Spinal cord (tissue), 9 donors: ENCODE measurements at regions not wholly inside any gene's neighbourhood (a gene's known extent, or its start where the extent isn't known, plus 50 kb on each side); places are given as distances from the start of the nearest gene placed in this dataset.
A peak's percentile ranks its signal among the peaks of the same experiment; 100 is the strongest.

ENCODE experiments used
- DNase-seq, 6 donors: peaks; one replicate each; pipeline versions ENCODE4 v3.0.0 to v3.0.0-alpha.2; 2013 to 2015; ENCODE audit warnings: low spot score in 6 of 6, low read depth in 4 of 6
- H3K27ac ChIP-seq: one replicate; pipeline ENCODE4 v1.5.1; 2013; ENCODE audit warnings: low read depth, low read length, control low read depth
- H3K27me3 ChIP-seq: one replicate; pipeline ENCODE4 v1.6.1; 2013; ENCODE audit warnings: low read length; ENCODE audit not compliant: control insufficient read depth, insufficient read depth
- H3K36me3 ChIP-seq: one replicate; pipeline ENCODE4 v1.6.1; 2013; ENCODE audit warnings: low read length; ENCODE audit not compliant: control insufficient read depth, insufficient read depth
- H3K4me1 ChIP-seq: one replicate; pipeline ENCODE4 v1.6.1; 2013; ENCODE audit warnings: low read length; ENCODE audit not compliant: control insufficient read depth, insufficient read depth
- H3K4me3 ChIP-seq: one replicate; pipeline ENCODE4 v1.5.1; 2013; ENCODE audit warnings: low read depth, low read length, control low read depth
- H3K9me3 ChIP-seq: one replicate; pipeline ENCODE4 v1.6.1; 2013; ENCODE audit warnings: low read length; ENCODE audit not compliant: control insufficient read depth, insufficient read depth
- WGBS: methylation state at CpG from one replicate; pipeline ENCODE4 v1.1.5; 2013; ENCODE audit warnings: missing lambda C conversion rate; ENCODE audit not compliant: insufficient coverage; 5-methylcytosine and 5-hydroxymethylcytosine counted together
- donor health status: healthy.

DNA sequence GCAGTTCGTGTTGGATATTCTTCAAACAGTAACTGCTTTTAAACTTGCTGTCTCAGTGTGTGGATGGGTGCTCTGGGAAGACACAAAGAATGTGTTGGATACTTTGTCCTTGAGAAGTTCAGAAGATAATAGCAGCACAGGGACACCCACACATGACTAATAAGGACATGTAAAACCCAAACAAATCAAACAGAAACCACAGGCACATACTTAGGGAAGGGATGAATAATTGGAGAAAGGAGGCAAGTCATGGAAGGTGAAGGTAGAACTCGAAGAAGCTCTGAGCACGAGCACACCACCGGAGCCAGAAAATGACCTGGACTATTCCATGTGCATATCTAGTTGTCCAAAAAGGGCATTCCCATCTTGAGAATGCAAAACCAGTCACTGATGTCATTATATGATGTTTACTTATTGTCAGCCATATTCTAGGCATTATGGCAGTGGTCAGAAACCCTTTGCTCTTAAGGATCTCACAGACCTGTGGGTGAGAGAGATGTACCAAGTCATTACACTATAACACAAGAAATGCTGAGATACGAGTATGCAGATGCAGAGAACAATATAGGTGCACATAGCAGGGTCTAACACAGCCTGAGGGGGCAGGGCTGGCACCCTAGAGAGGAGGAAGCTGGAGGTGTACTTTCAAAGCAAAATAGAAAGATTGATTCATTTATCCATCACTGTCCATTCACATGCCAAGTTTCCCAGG, 152.9 kb downstream of the PIK3R1 start:
- H3K27ac ChIP-seq, result no peak overlapping the region
- WGBS, result 97% methylated on average over 4 of the region's 5 CpGs
- no peaks in the 10 kb centered on the region for H3K27me3 ChIP-seq
- H3K9me3 ChIP-seq, result peaks cover under 1% of the 10 kb centered on the region
- H3K36me3 ChIP-seq, result no peaks in the 10 kb centered on the region
- no peaks in the 10 kb centered on the region for H3K4me1 ChIP-seq
- no peak overlapping the region for H3K4me3 ChIP-seq
- no peak for DNase-seq

DNA sequence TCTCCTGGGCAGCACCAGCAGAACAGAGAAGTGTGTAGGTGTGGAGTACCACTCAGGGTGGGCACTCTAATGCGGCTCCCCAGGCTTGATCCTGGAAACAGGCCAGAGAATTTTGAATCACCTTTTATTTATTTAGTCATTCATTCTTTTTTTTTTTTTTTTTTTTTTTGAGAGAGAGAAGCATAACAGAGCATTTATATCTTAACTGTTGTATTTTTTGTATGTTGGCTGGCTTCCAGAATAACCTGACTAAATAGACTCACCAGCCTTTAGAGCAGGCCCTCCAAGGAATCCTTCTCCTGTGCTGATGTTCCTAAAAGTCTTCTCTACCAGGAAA, 153.4 kb downstream of the PIK3R1 start:
- no peak for DNase-seq
- Histone ChIP-seq H3K4me3 (no peak overlapping the region), H3K27me3 (no peaks in the 10 kb centered on the region), H3K27ac (no peak overlapping the region), H3K4me1 (no peaks in the 10 kb centered on the region), H3K36me3 (no peaks in the 10 kb centered on the region), H3K9me3 (no peaks in the 10 kb centered on the region)
- WGBS, result no CpG with 5 or more reads among the region's 1 CpG

DNA sequence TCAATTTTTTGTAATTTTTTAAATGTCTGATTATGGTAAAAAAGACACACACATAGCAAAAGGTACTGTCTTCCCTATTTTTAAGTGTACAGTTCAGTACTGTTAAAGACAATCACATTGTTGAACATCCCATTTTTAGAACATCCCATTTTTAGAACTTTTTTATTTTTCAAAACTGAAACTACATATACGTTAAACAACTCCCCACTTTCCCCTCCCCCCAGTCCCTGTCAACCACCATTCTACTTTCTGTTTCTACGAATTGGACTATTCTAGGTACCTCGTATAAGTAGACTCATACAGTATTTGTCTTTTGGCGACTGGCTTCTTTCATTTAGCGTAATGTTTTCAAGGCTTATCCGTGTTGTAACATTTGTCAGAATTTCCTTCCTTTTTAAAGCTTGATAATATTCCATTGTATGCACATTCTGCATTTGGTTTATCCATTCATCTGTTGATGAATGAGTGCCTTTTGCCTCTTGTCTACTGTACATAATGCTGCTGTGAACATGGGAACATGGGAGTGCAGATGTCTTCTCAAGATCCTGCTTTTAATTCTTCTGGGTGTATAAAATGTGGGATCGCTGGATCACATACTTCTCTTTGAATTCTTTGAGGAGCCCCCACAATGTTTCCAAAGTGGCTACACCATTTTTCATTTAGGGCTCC, 154.0 kb downstream of the PIK3R1 start:
- Histone ChIP-seq H3K27me3 (no peaks in the 10 kb centered on the region), H3K4me3 (no peak overlapping the region), H3K4me1 (no peaks in the 10 kb centered on the region), H3K9me3 (no peaks in the 10 kb centered on the region), H3K27ac (no peak overlapping the region), H3K36me3 (no peaks in the 10 kb centered on the region)
- no peak for DNase-seq
- whole genome bisulfite sequencing, result 92% methylated on average over 2 of the region's 7 CpGs

DNA sequence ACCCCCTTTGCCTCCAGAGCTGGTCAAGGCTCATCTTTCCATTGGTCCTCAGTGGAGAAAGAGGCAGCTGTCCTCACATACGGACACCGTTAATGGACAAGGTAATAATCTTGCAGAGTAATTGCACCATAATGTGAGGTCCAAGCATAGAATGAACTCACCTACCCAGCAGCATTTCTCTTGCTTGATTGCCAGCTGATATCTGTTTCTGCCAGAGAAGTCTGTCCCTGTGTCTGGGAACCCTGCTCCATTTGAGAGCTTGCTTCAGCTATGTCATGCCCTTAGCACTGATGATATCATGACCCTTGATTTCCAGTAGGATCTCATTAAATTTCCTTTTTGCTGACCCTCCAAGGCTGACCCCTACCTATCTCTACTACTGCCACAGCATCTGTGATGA, 154.6 kb downstream of the PIK3R1 start:
- no peaks in the 10 kb centered on the region for H3K27me3 ChIP-seq
- H3K9me3 ChIP-seq, result no peaks in the 10 kb centered on the region
- H3K4me1 ChIP-seq, result no peaks in the 10 kb centered on the region
- no peak overlapping the region for H3K4me3 ChIP-seq
- H3K36me3 ChIP-seq, result no peaks in the 10 kb centered on the region
- DNase-seq, result no peak
- no CpG with 5 or more reads among the region's 2 CpGs for WGBS
- no peak overlapping the region for H3K27ac ChIP-seq

DNA sequence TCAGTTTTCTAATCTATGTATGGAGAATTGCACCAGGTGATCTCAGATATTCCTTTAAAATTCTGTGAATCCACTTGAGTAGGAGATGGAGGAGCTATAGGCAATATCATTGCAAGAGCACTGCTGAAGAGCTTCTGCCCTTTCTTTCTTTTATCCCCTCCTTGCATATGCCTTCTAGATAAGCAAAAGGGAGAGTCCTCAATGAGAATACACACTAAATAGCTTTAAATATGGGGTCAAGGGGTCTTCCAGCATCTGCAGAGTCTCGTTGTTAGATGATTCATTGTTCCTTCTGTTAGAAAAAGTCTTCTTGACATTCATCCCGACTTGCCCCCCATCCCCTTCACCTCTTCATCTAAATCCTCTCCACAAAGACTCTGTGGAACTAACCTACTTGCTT, 156.1 kb downstream of the PIK3R1 start:
- DNase-seq, result no peak
- H3K9me3 ChIP-seq, result no peaks in the 10 kb centered on the region
- no CpG with 5 or more reads among the region's 2 CpGs for whole genome bisulfite sequencing
- no peaks in the 10 kb centered on the region for H3K27me3 ChIP-seq
- no peak overlapping the region for H3K27ac ChIP-seq
- no peak overlapping the region for H3K4me3 ChIP-seq
- no peaks in the 10 kb centered on the region for H3K36me3 ChIP-seq
- no peaks in the 10 kb centered on the region for H3K4me1 ChIP-seq

DNA sequence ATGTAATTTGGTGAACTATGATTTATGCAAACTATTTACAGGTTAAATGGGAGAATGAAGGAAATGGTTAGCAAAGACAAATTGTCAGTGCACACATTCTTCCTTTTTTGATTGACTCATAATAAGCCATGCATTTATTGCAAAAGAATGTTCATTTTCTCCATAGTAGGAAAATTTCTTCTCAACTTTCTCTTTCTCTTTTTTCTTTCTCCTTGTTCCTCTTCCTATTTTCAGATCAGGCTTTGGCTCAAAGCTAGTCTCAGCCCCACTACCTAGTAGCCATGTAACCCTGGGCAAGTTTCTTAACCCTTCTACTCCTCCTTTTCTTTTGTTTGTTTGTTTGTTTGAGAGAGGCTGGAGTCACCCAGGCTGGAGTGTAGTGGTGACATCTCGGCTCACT, 156.6 kb downstream of the PIK3R1 start:
- Histone ChIP-seq H3K27me3 (no peaks in the 10 kb centered on the region), H3K27ac (no peak overlapping the region), H3K4me3 (no peak overlapping the region), H3K9me3 (no peaks in the 10 kb centered on the region), H3K4me1 (no peaks in the 10 kb centered on the region), H3K36me3 (no peaks in the 10 kb centered on the region)
- DNase-seq, result no peak
- WGBS, result 80% methylated on average over 1 of the region's 1 CpG

DNA sequence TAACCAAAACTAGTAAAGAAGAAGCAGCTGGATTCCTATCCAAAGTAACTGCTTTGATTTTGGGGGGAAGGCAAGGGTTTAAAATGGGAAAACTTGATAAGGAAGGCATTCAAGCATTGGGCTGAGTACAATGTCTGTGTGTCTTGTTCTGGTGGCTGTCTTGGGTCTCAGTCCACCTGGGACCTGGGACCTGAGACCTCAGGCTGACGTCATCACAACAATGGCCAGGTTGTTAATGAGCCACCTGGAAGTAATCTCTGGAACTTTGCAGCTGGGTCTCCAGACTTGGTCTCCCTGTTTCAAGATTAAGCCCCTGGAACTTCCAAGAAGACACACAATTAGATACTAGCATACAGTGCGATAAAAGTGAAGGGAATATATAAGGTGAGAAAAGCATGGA, 157.5 kb downstream of the PIK3R1 start:
- Histone ChIP-seq H3K27me3 (no peaks in the 10 kb centered on the region), H3K4me3 (no peak overlapping the region), H3K4me1 (no peaks in the 10 kb centered on the region), H3K36me3 (no peaks in the 10 kb centered on the region), H3K9me3 (no peaks in the 10 kb centered on the region), H3K27ac (no peak overlapping the region)
- WGBS, result 89% methylated on average over 1 of the region's 2 CpGs
- DNase-seq, result no peak

DNA sequence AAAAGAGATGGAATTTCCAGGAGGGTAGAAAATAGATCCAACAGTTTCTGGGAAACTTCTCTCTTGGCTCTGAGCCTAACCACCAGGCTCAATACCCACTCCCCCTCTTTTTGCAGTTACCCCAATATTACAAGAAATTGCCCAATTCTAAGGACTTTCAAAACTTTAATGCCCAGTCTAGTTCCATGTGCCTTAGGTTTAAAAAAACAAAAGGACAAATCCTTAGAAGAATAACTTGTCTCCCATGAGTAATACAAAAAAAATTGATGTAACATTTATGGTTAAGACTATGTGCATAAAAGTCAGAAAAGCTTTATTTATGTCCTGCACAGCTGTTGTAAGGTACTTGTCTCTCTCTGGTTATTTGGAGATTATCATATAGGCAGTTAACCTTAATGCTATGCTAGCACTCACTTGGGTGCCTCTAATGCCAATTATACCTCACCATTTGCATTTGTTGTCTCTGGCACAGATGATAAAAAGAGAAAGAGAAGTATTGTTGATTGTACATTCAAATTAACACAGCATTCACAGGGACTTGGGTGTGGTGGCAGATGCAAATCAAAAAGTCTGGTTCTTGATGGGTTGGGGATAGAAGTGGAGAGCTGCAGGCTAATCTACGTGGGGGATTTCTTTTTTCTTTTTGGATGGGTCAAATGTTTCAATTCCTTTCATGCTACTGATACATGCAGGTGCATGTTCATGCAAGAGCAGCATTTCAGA, 159.4 kb downstream of the PIK3R1 start:
- WGBS, result no CpG with 5 or more reads among the region's 1 CpG

DNA sequence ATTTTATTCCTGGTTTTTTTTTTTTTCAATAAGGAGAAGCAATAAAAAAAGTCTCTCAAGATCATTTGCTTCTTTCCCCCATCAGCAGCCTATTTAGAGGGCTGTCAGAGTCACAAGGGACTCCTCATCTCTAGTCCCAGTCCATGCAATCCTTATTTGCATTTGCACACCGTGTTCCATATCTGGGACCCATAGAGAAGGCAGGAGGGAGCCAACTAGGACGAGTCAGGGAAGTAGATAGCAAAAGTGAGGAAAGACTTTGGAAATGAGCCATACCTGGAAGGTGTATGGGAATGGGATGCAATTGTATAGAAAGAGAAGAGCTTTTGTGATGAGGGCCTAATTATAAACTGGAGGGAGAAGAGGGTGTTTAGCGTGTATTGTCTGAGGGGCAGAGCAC, 160.0 kb downstream of the PIK3R1 start:
- Histone ChIP-seq H3K9me3 (no peaks in the 10 kb centered on the region), H3K4me1 (no peaks in the 10 kb centered on the region), H3K36me3 (no peaks in the 10 kb centered on the region), H3K27ac (no peak overlapping the region), H3K27me3 (no peaks in the 10 kb centered on the region), H3K4me3 (no peak overlapping the region)
- WGBS, result 65% methylated on average over 2 of the region's 3 CpGs
- DNase-seq, result no peak

More for the DNA sequence above, 159.4 kb downstream of the PIK3R1 start:
- H3K36me3 ChIP-seq, result no peaks in the 10 kb centered on the region
- DNase-seq, result peak in 1 of 6 donors; percentile 50
- H3K27ac ChIP-seq, result no peak overlapping the region
- no peak overlapping the region for H3K4me3 ChIP-seq
- H3K4me1 ChIP-seq, result no peaks in the 10 kb centered on the region
- H3K9me3 ChIP-seq, result no peaks in the 10 kb centered on the region
- H3K27me3 ChIP-seq, result no peaks in the 10 kb centered on the region

DNA sequence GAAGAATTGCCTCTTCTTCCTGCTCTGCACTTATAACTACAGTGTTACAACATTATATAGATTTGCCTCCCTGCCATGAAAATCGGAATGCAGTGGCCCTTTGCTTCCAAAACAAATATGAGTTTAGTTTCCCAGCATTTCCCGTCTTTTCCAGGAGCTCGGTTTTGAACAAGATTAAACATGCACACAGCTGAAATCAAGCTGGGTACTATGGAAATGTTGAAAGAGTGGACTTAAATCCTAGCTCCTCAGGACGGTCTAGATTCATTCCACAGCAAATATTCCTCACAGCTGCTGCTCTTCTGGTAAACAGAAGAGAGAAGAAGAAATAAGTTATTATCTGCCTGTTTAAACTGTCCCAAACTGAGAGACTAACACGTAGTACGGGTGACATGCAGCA, 161.4 kb downstream of the PIK3R1 start:
- 80% methylated on average over 1 of the region's 6 CpGs for WGBS
- Histone ChIP-seq H3K27ac (no peak overlapping the region), H3K9me3 (no peaks in the 10 kb centered on the region), H3K4me1 (no peaks in the 10 kb centered on the region), H3K36me3 (no peaks in the 10 kb centered on the region), H3K4me3 (no peak overlapping the region), H3K27me3 (no peaks in the 10 kb centered on the region)
- no peak for DNase-seq
